Panc1 (cell line): ENCODE measurements at regions not wholly inside any gene's neighbourhood (a gene's known extent, or its start where the extent isn't known, plus 50 kb on each side); places are given as distances from the start of the nearest gene placed in this dataset.

ENCODE experiments used
- ATAC-seq: fragments of 200-7000 bp; cut with Tn5 transposase; 2 replicates; pipeline ENCODE4 v1.9.1; 2020; ENCODE audit warnings: mild to moderate bottlenecking, moderate library complexity
- BruUV-seq: library from RNA; stranded (reverse); fragments of 400-500 nt; replicated peaks from 2 replicates; lab custom pipeline; 2021; lab: Mats Ljungman, UMichigan
- CTCF ChIA-PET: fragments of 300-600 bp; sonication (Branson Sonifier 250); formaldehyde crosslinking; loops from one replicate; lab custom pipeline; 2022; ENCODE audit warnings: antibody characterized with exemption; lab: Charles Lee
- POLR2A ChIA-PET: fragments of 300-600 bp; sonication (Branson Sonifier 250); formaldehyde crosslinking; loops from one replicate; lab custom pipeline; 2022; ENCODE audit warnings: antibody characterized with exemption; lab: Charles Lee
- DNase-seq: peaks from one replicate; pipeline ENCODE4 v3.0.0-alpha.2; 2010; ENCODE audit warnings: low read depth, low spot score
- H3K27ac ChIP-seq: 2 replicates; pipeline ENCODE4 v1.5.1; 2011; ENCODE audit warnings: mild to moderate bottlenecking, low read length, inconsistent platforms
- H3K27me3 ChIP-seq: fragments of 200-500 bp; sonication (Bioruptor generic); 2 replicates; pipeline ENCODE4 v1.6.0; 2014; ENCODE audit warnings: low read length, inconsistent platforms; ENCODE audit not compliant: control insufficient read depth, insufficient read depth
- H3K36me3 ChIP-seq: fragments of 200-500 bp; sonication (Bioruptor generic); 2 replicates; pipeline ENCODE4 v1.5.1; 2014; ENCODE audit warnings: inconsistent platforms, mild to moderate bottlenecking, low read length, moderate library complexity; ENCODE audit not compliant: control insufficient read depth, insufficient read depth
- H3K4me1 ChIP-seq: 2 replicates; pipeline ENCODE4 v1.5.1; 2011; ENCODE audit warnings: inconsistent platforms, mild to moderate bottlenecking, low read length, moderate library complexity; ENCODE audit not compliant: control insufficient read depth, insufficient read depth
- H3K4me3 ChIP-seq, 2 experiments: 2 replicates each; pipeline ENCODE4 v1.5.1; 2011 to 2012; ENCODE audit warnings: low read depth in 2 of 2, low read length in 2 of 2, mild to moderate bottlenecking in 2 of 2, inconsistent platforms in 1 of 2, moderate library complexity in 1 of 2
- H3K9me3 ChIP-seq: fragments of 200-500 bp; sonication (Bioruptor generic); 2 replicates; pipeline ENCODE4 v1.5.1; 2014; ENCODE audit warnings: low read depth, mild to moderate bottlenecking, inconsistent platforms, low read length, moderate library complexity; ENCODE audit not compliant: control insufficient read depth, insufficient read depth
- CTCF ChIP-seq: fragments of 450-650 bp; IDR thresholded peaks from 2 replicates; pipeline ENCODE4 v1.5.1; 2017; ENCODE audit warnings: mild to moderate bottlenecking
- POLR2AphosphoS5 ChIP-seq: IDR thresholded peaks from 2 replicates; pipeline ENCODE4 v1.6.1; 2012; ENCODE audit warnings: mild to moderate bottlenecking, low read depth, low read length, moderate library complexity
- REST ChIP-seq, 2 experiments: IDR thresholded peaks; 2 replicates each; pipeline ENCODE4 v1.6.1; 2011 to 2012; ENCODE audit warnings: low read depth in 2 of 2, control low read depth in 1 of 2, low read length in 1 of 2, mild to moderate bottlenecking in 1 of 2, moderate library complexity in 1 of 2; ENCODE audit not compliant: insufficient read depth in 1 of 2
- SIN3A ChIP-seq: IDR thresholded peaks from 2 replicates; pipeline ENCODE4 v1.6.1; 2012; ENCODE audit warnings: low read depth, mild to moderate bottlenecking, low read length, moderate library complexity, borderline replicate concordance; ENCODE audit not compliant: insufficient read depth
- TCF7L2 ChIP-seq: IDR thresholded peaks from 2 replicates; pipeline ENCODE4 v1.6.1; 2011; ENCODE audit warnings: mild to moderate bottlenecking, low read depth, low read length, inconsistent platforms
- in situ Hi-C: cut with HindIII; loops from 2 replicates; pipeline ENCODE4 v1.10.0; 2016; ENCODE audit warnings: low sequenced_read_pairs, low pct_unique_long_range_greater_than_20kb
- intact Hi-C: fragments of 100-400 bp; cut with micrococcal nuclease; formaldehyde crosslinking; loops from one replicate; pipeline ENCODE4 v1.10.0; 2022; ENCODE audit not compliant: unreplicated experiment

GRCh38 chr1:216883518-216883917, 160.3 kb upstream of the ESRRG start:
- no peak overlapping the region for H3K27ac ChIP-seq
- no peaks in the 10 kb centered on the region for H3K36me3 ChIP-seq
- H3K4me1 ChIP-seq = no peaks in the 10 kb centered on the region
- no peak for DNase-seq
- POLR2A ChIA-PET = no interaction called here
- no TSS peak for BruUV-seq
- intact Hi-C loops = no loop called here
- in situ Hi-C loops = no loop called here
- no peak for TF ChIP-seq POLR2AphosphoS5
- no peak for TF ChIP-seq REST (IDR thresholded peaks at IDR 0.05; ENCODE audit: insufficient read depth in 1 of 2, low read depth in 2 of 2, low read length in 1 of 2)
- TF ChIP-seq CTCF = no peak
- TF ChIP-seq SIN3A = no peak
- TF ChIP-seq TCF7L2 = no peak
- H3K27me3 ChIP-seq = no peaks in the 10 kb centered on the region
- no peak for ATAC-seq
- CTCF ChIA-PET = no interaction called here
- no peaks in the 10 kb centered on the region for H3K9me3 ChIP-seq
- no peak overlapping the region for H3K4me3 ChIP-seq

- Histone ChIP-seq H3K4me3 (no peak overlapping the region), H3K4me1 (no peaks in the 10 kb centered on the region), H3K27ac (no peak overlapping the region), H3K9me3 (no peaks in the 10 kb centered on the region), H3K27me3 (no peaks in the 10 kb centered on the region), H3K36me3 (no peaks in the 10 kb centered on the region)
- DNase-seq (no peak), ATAC-seq (no peak)
- TF ChIP-seq POLR2AphosphoS5 = no peak
- no peak for TF ChIP-seq TCF7L2
- TF ChIP-seq SIN3A = no peak
- TF ChIP-seq CTCF = no peak
- TF ChIP-seq REST (IDR thresholded peaks at IDR 0.05; ENCODE audit: insufficient read depth in 1 of 2, low read depth in 2 of 2, low read length in 1 of 2) = no peak
- ChIA-PET POLR2A (no interaction called here), CTCF (no interaction called here)
- in situ Hi-C loops (no loop called here), intact Hi-C loops (no loop called here)
- no TSS peak for BruUV-seq
These were observed 158.5 kb upstream of the ESRRG start for GRCh38 chr1:216881695-216882094.
